ENCODE measurements at regions not wholly inside any gene's neighbourhood (a gene's known extent, or its start where the extent isn't known, plus 50 kb on each side); places are given as distances from the start of the nearest gene placed in this dataset.

DNA sequence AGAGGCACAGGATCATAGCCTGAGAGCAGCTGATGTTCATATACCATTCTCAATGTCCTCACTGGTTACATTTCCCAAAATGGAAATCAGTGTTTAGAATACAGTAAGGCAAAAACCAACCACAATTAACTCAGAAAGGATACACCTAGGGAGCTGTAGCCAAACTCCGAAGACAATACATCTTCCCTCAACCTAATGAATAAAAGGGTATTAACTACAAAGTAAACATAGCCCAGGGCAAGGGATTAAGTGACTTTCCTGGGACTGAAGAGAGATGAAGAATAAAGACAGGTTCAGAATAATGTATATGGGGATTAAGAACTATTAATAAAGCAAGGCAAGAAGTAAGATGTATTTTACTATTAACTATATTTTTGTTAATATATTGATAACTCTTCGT is 79.5 kb downstream of the RPS29 start:
- H4K20me1 ChIP-seq (ENCODE audit: control insufficient read depth, insufficient read depth, low read length, poor library complexity, severe bottlenecking), result no peaks in the 10 kb centered on the region
- peaks cover 0 to 5% (median 1%) of the 10 kb centered on the region in 3 donors for H3K9me3 ChIP-seq (ENCODE audit: control extremely low read depth in 1 of 3, control insufficient read depth in 2 of 3, insufficient read depth in 1 of 3, low read length in 2 of 3)
- CTCF ChIA-PET, result no interaction called here

DNA sequence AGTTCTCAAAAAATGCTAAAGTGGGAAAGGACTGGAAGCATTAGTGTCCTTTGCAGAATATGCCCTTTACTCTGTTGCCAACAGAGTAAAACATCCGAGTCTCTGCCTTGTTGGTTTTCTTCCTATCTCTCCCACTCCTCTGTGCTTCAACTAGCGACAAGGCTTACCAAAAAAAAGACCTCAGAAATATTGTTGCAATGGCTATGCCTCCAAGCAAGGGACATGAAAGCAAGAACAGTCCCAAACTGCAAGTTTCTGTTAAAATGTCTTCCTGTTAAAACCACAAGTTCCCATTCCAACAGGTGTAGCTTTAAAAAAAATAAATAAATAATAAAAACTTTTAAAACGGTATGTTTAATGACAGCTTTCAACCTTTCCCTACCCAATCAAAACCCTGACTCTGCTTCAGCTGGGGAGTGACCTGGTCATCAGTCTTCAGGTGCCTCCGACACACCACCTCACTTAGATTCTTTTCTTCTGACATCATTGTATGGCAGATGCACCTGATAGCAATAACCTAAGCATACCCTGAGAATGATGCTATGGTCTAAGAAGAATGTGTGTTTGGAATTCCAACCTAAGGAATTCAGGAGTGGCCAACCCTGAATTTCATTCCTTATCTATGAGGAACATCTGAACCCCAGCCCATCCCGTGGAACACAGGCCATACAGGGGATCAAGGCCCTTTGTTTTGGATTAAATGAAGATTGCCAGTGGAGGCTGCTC is 81.0 kb downstream of the RPS29 start:
- intact Hi-C loops (cut with micrococcal nuclease), result no loop called here
- Histone ChIP-seq H3K4me3 (ENCODE audit: control extremely low read depth in 1 of 5, extremely low read depth in 1 of 5, insufficient read depth in 1 of 5, low read depth in 2 of 5, low read length in 4 of 5) (no peak overlapping the region), H3K79me2 (ENCODE audit: control insufficient read depth, insufficient read depth, low read length) (no peaks in the 10 kb centered on the region), H3K9me3 (ENCODE audit: control extremely low read depth in 1 of 3, control insufficient read depth in 2 of 3, insufficient read depth in 1 of 3, low read length in 2 of 3) (peaks cover 0 to 5% (median 1%) of the 10 kb centered on the region in 3 donors), H3K27me3 (replicated peaks in 1 of 4; ENCODE audit: control extremely low read depth in 1 of 4, control insufficient read depth in 3 of 4, insufficient read depth in 4 of 4, low read length in 3 of 4) (peaks cover 0 to 2% (median 0%) of the 10 kb centered on the region in 4 experiments), H3K4me1 (ENCODE audit: control insufficient read depth in 2 of 2, insufficient read depth in 2 of 2, low read length in 2 of 2) (peaks cover 0 to 3% of the 10 kb centered on the region in 2 donors), H3K36me3 (replicated peaks in 1 of 2; ENCODE audit: control extremely low read depth in 1 of 2, control insufficient read depth in 1 of 2, extremely low read depth in 1 of 2, insufficient read depth in 2 of 2, low read length in 1 of 2) (no peaks in the 10 kb centered on the region), H3K9ac (ENCODE audit: low read length) (no peak overlapping the region), H2AFZ (ENCODE audit: insufficient read depth, low read depth, low read length, poor library complexity, severe bottlenecking) (no peak overlapping the region), H3K4me2 (replicated peaks; ENCODE audit: low read depth, low read length, poor library complexity, severe bottlenecking) (no peak overlapping the region), H3K27ac (ENCODE audit: low read length in 2 of 2) (no peak overlapping the region), H4K20me1 (ENCODE audit: control insufficient read depth, insufficient read depth, low read length, poor library complexity, severe bottlenecking) (no peaks in the 10 kb centered on the region)
- Mint-ChIP-seq H3K27me3 (peaks cover 23% of the 10 kb centered on the region), H3K4me1 (peaks cover 5% of the 10 kb centered on the region), H3K9me3 (ENCODE audit: insufficient read depth) (no peaks in the 10 kb centered on the region), H3K4me3 (no peak overlapping the region), H3K27ac (no peak overlapping the region)
- WGBS (ENCODE audit: insufficient coverage), result 6% methylated on average over 2 of the region's 5 CpGs
- ATAC-seq (ENCODE audit: low read depth) (no peak), DNase-seq (no peak)
- ChIA-PET CTCF (no interaction called here), POLR2A (no interaction called here)
- TF ChIP-seq, protein P1, sequence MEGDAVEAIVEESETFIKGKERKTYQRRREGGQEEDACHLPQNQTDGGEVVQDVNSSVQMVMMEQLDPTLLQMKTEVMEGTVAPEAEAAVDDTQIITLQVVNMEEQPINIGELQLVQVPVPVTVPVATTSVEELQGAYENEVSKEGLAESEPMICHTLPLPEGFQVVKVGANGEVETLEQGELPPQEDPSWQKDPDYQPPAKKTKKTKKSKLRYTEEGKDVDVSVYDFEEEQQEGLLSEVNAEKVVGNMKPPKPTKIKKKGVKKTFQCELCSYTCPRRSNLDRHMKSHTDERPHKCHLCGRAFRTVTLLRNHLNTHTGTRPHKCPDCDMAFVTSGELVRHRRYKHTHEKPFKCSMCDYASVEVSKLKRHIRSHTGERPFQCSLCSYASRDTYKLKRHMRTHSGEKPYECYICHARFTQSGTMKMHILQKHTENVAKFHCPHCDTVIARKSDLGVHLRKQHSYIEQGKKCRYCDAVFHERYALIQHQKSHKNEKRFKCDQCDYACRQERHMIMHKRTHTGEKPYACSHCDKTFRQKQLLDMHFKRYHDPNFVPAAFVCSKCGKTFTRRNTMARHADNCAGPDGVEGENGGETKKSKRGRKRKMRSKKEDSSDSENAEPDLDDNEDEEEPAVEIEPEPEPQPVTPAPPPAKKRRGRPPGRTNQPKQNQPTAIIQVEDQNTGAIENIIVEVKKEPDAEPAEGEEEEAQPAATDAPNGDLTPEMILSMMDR (IDR thresholded peaks at IDR 0.05), result no peak
- TF ChIP-seq EZH2 (IDR thresholded peaks at IDR 0.05; ENCODE audit: borderline replicate concordance, insufficient read depth, low read depth, low read length, poor library complexity, severe bottlenecking), result no peak

More for the DNA sequence above, 79.5 kb downstream of the RPS29 start:
- Histone ChIP-seq H3K4me2 (replicated peaks; ENCODE audit: low read depth, low read length, poor library complexity, severe bottlenecking) (no peak overlapping the region), H3K9ac (ENCODE audit: low read length) (no peak overlapping the region), H3K36me3 (replicated peaks in 1 of 2; ENCODE audit: control extremely low read depth in 1 of 2, control insufficient read depth in 1 of 2, extremely low read depth in 1 of 2, insufficient read depth in 2 of 2, low read length in 1 of 2) (no peaks in the 10 kb centered on the region), H3K4me1 (ENCODE audit: control insufficient read depth in 2 of 2, insufficient read depth in 2 of 2, low read length in 2 of 2) (peaks cover 0 to 3% of the 10 kb centered on the region in 2 donors), H3K4me3 (ENCODE audit: control extremely low read depth in 1 of 5, extremely low read depth in 1 of 5, insufficient read depth in 1 of 5, low read depth in 2 of 5, low read length in 4 of 5) (no peak overlapping the region), H2AFZ (ENCODE audit: insufficient read depth, low read depth, low read length, poor library complexity, severe bottlenecking) (no peak overlapping the region), H3K27ac (ENCODE audit: low read length in 2 of 2) (no peak overlapping the region), H3K79me2 (ENCODE audit: control insufficient read depth, insufficient read depth, low read length) (no peaks in the 10 kb centered on the region), H3K27me3 (replicated peaks in 1 of 4; ENCODE audit: control extremely low read depth in 1 of 4, control insufficient read depth in 3 of 4, insufficient read depth in 4 of 4, low read length in 3 of 4) (peaks cover 0 to 2% (median 0%) of the 10 kb centered on the region in 4 experiments)
- DNase-seq, result no peak
- no peak overlapping the region for H3K4me3 Mint-ChIP-seq
- H3K4me1 Mint-ChIP-seq, result peaks cover 5% of the 10 kb centered on the region
- POLR2A ChIA-PET, result interaction anchor here (1.0 kb wide), 1 partner anchor 261 kb away, joined by 4 read pairs; no protein-coding TSS in a partner anchor
- WGBS (ENCODE audit: insufficient coverage), result no CpG with 5 or more reads among the region's 2 CpGs
- H3K9me3 Mint-ChIP-seq (ENCODE audit: insufficient read depth), result no peaks in the 10 kb centered on the region
- peaks cover 18% of the 10 kb centered on the region for H3K27me3 Mint-ChIP-seq
- TF ChIP-seq EZH2 (IDR thresholded peaks at IDR 0.05; ENCODE audit: borderline replicate concordance, insufficient read depth, low read depth, low read length, poor library complexity, severe bottlenecking), result no peak
- TF ChIP-seq, protein P1 (IDR thresholded peaks at IDR 0.05), result no peak
- no peak for ATAC-seq (ENCODE audit: low read depth)
- intact Hi-C loops (cut with micrococcal nuclease), result no loop called here
- H3K27ac Mint-ChIP-seq, result no peak overlapping the region
